ENCODE measurements at regions not wholly inside any gene's neighbourhood (a gene's known extent, or its start where the extent isn't known, plus 50 kb on each side); places are given as distances from the start of the nearest gene placed in this dataset.

DNA sequence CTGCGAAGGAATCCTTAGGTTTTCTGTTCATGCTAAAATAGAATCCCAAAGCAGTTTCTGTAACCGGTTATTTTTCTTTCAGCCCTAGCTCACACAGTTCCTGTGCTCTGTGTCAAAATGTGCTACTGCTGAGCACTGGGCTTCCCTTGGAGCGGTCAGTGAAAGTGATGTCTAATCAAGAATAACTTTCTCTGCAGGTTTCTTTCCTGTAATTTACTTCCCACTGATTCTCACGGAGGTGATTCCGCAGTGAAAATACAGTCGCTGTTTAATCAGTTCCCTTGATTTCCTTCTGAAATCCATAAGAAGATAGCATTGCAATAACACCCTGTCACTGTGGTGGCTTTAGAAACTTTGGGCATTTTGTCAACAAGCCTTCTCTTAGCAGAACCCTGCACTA is 112.0 kb upstream of the ISL1 start:
- Histone ChIP-seq H4K91ac (replicated peaks; ENCODE audit: insufficient read length, low read length) (no peak overlapping the region), H3K36me3 (ENCODE audit: control insufficient read depth in 2 of 4, insufficient read depth in 4 of 4, low read length in 3 of 4) (no peaks in the 10 kb centered on the region), H3K56ac (replicated peaks; ENCODE audit: insufficient read length, low read depth, low read length) (no peak overlapping the region), H4K8ac (ENCODE audit: extremely low read depth, insufficient read depth, low read length) (no peak overlapping the region), H3K9ac (replicated peaks in 1 of 4; ENCODE audit: extremely low read depth in 1 of 4, low read depth in 3 of 4, low read length in 3 of 4) (no peak overlapping the region), H4K5ac (ENCODE audit: insufficient read length, low read depth, low read length) (no peak overlapping the region), H3K4me1 (replicated peaks in 1 of 4; ENCODE audit: control insufficient read depth in 3 of 4, insufficient read depth in 4 of 4, low read length in 3 of 4) (no peaks in the 10 kb centered on the region), H3K4me3 (ENCODE audit: extremely low read depth in 1 of 4, insufficient read depth in 2 of 4, low read depth in 3 of 4, low read length in 4 of 4) (no peak overlapping the region), H2BK20ac (ENCODE audit: low read length) (no peak overlapping the region), H3K9me3 (ENCODE audit: insufficient read depth in 2 of 2, low read depth in 1 of 2, low read length in 1 of 2) (no peaks in the 10 kb centered on the region), H3K23me2 (ENCODE audit: low read depth, low read length) (no peaks in the 10 kb centered on the region), H2AFZ (ENCODE audit: low read length) (peak overlapping the region; percentile 61; the same call in 1 of the 2 replicates), H3K14ac (ENCODE audit: insufficient read length) (no peak overlapping the region), H3K4me2 (ENCODE audit: insufficient read depth in 1 of 2, low read depth in 2 of 2, low read length in 2 of 2) (no peak overlapping the region), H3K18ac (ENCODE audit: extremely low read depth, low read length) (no peak overlapping the region), H3K23ac (ENCODE audit: insufficient read length) (no peak overlapping the region), H3K4ac (replicated peaks; ENCODE audit: insufficient read length, low read depth, low read length) (no peak overlapping the region), H3K27me3 (replicated peaks in 1 of 4; ENCODE audit: control insufficient read depth in 3 of 4, extremely low read depth in 1 of 4, insufficient read depth in 3 of 4, low read length in 3 of 4) (no peaks in the 10 kb centered on the region), H2BK15ac (ENCODE audit: low read length) (no peak overlapping the region), H2BK120ac (replicated peaks; ENCODE audit: low read depth, low read length) (no peak overlapping the region), H3K79me2 (ENCODE audit: control insufficient read depth in 1 of 2, insufficient read depth in 2 of 2, low read length in 2 of 2) (no peaks in the 10 kb centered on the region), H3K79me1 (ENCODE audit: low read depth, low read length) (no peaks in the 10 kb centered on the region), H2BK5ac (ENCODE audit: low read depth, low read length) (no peak overlapping the region), H2AK5ac (ENCODE audit: low read depth, low read length) (no peak overlapping the region), H4K20me1 (replicated peaks in 1 of 2; ENCODE audit: control insufficient read depth in 1 of 2, insufficient read depth in 2 of 2, low read length in 2 of 2) (no peaks in the 10 kb centered on the region), H2BK12ac (ENCODE audit: low read depth, low read length) (no peak overlapping the region), H3K27ac (ENCODE audit: low read depth, low read length) (no peak overlapping the region)
- ChIA-PET CTCF (ENCODE audit: partially characterized antibody) (interaction anchor here (1.4 kb wide), 1 partner anchor 77 kb away, joined by 3 read pairs; no protein-coding TSS in a partner anchor), POLR2A (ENCODE audit: partially characterized antibody) (no interaction called here)
- FAIRE-seq = no peak
- DNase-seq (ENCODE audit: low read depth in 1 of 2, low spot score in 2 of 2) = no peak
- TF ChIP-seq CHD1 (IDR thresholded peaks at IDR 0.05; ENCODE audit: low read depth, low read length) = no peak
- 85% methylated on average over 6 of the region's 6 CpGs; no CpG with 5 or more reads in 1 of the 2 experiments for WGBS, 2 experiments (ENCODE audit: extremely low coverage in 1 of 2, insufficient coverage in 1 of 2, insufficient read length in 1 of 2, insufficient replicate concordance in 2 of 2, low coverage in 1 of 2, low lambda C conversion rate in 2 of 2, missing lambda C conversion rate in 1 of 2)

Measured in H1 (cell line).